GM12878 (cell line): ENCODE measurements at regions not wholly inside any gene's neighbourhood (a gene's known extent, or its start where the extent isn't known, plus 50 kb on each side); places are given as distances from the start of the nearest gene placed in this dataset.

Source experiments
- ATAC-seq: fragments of 200-7000 bp; cut with Tn5 transposase; 3 replicates; pipeline ENCODE4 v1.9.1; 2020; ENCODE audit warnings: mild to moderate bottlenecking, moderate library complexity
- BruUV-seq: library from RNA; stranded (reverse); fragments of 400-500 nt; replicated peaks from 2 replicates; lab custom pipeline; 2021; lab: Mats Ljungman, UMichigan
- CTCF ChIA-PET: fragments of 300-600 bp; sonication (Branson Sonifier 250); formaldehyde crosslinking; extraction: SDS; loops from one replicate; lab custom pipeline; 2021; ENCODE audit warnings: inconsistent platforms; lab: Yijun Ruan, JAX
- POLR2A ChIA-PET: fragments of 350-600 bp; formaldehyde crosslinking; extraction: SDS; loops from one replicate; lab custom pipeline; 2021; ENCODE audit warnings: inconsistent platforms; lab: Charles Lee
- RAD21 ChIA-PET: fragments of 300-600 bp; sonication (Branson Sonifier 250); formaldehyde crosslinking; loops from one replicate; lab custom pipeline; 2023; ENCODE audit warnings: antibody characterized with exemption; ENCODE audit not compliant: unreplicated experiment; lab: Charles Lee
- SMC1A ChIA-PET: fragments of 300-600 bp; sonication (Branson Sonifier 250); formaldehyde crosslinking; loops from one replicate; lab custom pipeline; 2023; ENCODE audit not compliant: unreplicated experiment, uncharacterized antibody; lab: Charles Lee
- DNase-seq: peaks from one replicate; pipeline ENCODE4 v3.0.0-alpha.2; 2011; ENCODE audit warnings: low read depth, low spot score
- FAIRE-seq: peaks from 3 replicates; lab custom pipeline; 2011; peaks lifted over from hg19 to GRCh38; lab: Jason Lieb, UNC
- H2AFZ ChIP-seq: 2 replicates; pipeline ENCODE4 v1.6.0; 2011; ENCODE audit warnings: low read depth, low read length, control low read depth; ENCODE audit not compliant: control insufficient read depth
- H3K27ac ChIP-seq: 2 replicates; pipeline ENCODE4 v1.5.1; 2011; ENCODE audit warnings: control low read depth; ENCODE audit not compliant: control insufficient read depth, insufficient read depth
- H3K27me3 ChIP-seq, 2 experiments: replicated peaks in 1 of 2; 2 replicates each; pipeline versions ENCODE4 v1.6.0 to v1.6.1; 2011; ENCODE audit warnings: low read length in 1 of 2; ENCODE audit not compliant: control insufficient read depth in 2 of 2, insufficient read depth in 2 of 2
- H3K36me3 ChIP-seq, 2 experiments: 2 replicates each; pipeline ENCODE4 v1.5.1; 2011; ENCODE audit warnings: low read length in 1 of 2; ENCODE audit not compliant: control insufficient read depth in 2 of 2, insufficient read depth in 2 of 2
- H3K4me1 ChIP-seq: 2 replicates; pipeline ENCODE4 v1.6.1; 2011; ENCODE audit warnings: mild to moderate bottlenecking, low read length, moderate library complexity, mixed read lengths; ENCODE audit not compliant: control insufficient read depth, insufficient read depth
- H3K4me2 ChIP-seq: 2 replicates; pipeline ENCODE4 v1.6.0; 2011; ENCODE audit warnings: control low read depth; ENCODE audit not compliant: control insufficient read depth, insufficient read depth
- H3K4me3 ChIP-seq: fragments of 200-600 bp; sonication (generic); 2 replicates; pipeline ENCODE4 v1.5.1; 2016
- H3K79me2 ChIP-seq: 2 replicates; pipeline ENCODE4 v1.6.0; 2011; ENCODE audit warnings: low read length; ENCODE audit not compliant: control insufficient read depth, insufficient read depth
- H3K9ac ChIP-seq: 2 replicates; pipeline ENCODE4 v1.8.0; 2011; ENCODE audit warnings: low read length, control low read depth, mixed read lengths; ENCODE audit not compliant: control insufficient read depth, insufficient read depth
- H3K9me3 ChIP-seq: replicated peaks from 3 replicates; pipeline ENCODE4 v1.5.1; 2011; ENCODE audit warnings: mild to moderate bottlenecking, low read length; ENCODE audit not compliant: control insufficient read depth, insufficient read depth
- H4K20me1 ChIP-seq: 2 replicates; pipeline ENCODE4 v1.6.0; 2011; ENCODE audit not compliant: control insufficient read depth, insufficient read depth
- ATF7 ChIP-seq: fragments of 450-650 bp; IDR thresholded peaks from 2 replicates; pipeline ENCODE4 v1.6.1; 2016; ENCODE audit warnings: low read depth, mild to moderate bottlenecking
- CREB1 ChIP-seq: IDR thresholded peaks from 2 replicates; pipeline ENCODE4 v1.6.1; 2012; ENCODE audit warnings: low read depth, mild to moderate bottlenecking, inconsistent platforms
- EGR1 ChIP-seq, 2 experiments: IDR thresholded peaks; 1 replicate in 1 of 2; 2 replicates in 1 of 2; pipeline ENCODE4 v1.6.1; 2011 to 2012; ENCODE audit warnings: low read depth in 2 of 2, low read length in 2 of 2, borderline replicate concordance in 1 of 2, mild to moderate bottlenecking in 1 of 2, moderate library complexity in 1 of 2
- GATAD2B ChIP-seq: fragments of 450-650 bp; conservative IDR thresholded peaks from 2 replicates; pipeline ENCODE4 v1.6.1; 2017; ENCODE audit warnings: low read depth, mild to moderate bottlenecking, moderate library complexity
- IKZF1 ChIP-seq: fragments of 450-650 bp; conservative IDR thresholded peaks from 2 replicates; pipeline ENCODE4 v1.6.1; 2017; ENCODE audit warnings: antibody characterized with exemption, mild to moderate bottlenecking
- JUNB ChIP-seq: IDR thresholded peaks from 2 replicates; pipeline ENCODE4 v1.6.1; 2016; ENCODE audit warnings: antibody characterized with exemption, mild to moderate bottlenecking
- MTA3 ChIP-seq: IDR thresholded peaks from 2 replicates; pipeline ENCODE4 v1.6.1; 2012; ENCODE audit warnings: low read length, inconsistent platforms, borderline replicate concordance
- NFYB ChIP-seq: IDR thresholded peaks from 2 replicates; pipeline ENCODE4 v1.6.1; 2011; ENCODE audit warnings: low read depth, mild to moderate bottlenecking, low read length, improper control_type of control experiment, moderate library complexity; ENCODE audit not compliant: insufficient read depth
- NR2C2 ChIP-seq: IDR thresholded peaks from 2 replicates; pipeline ENCODE4 v1.6.1; 2011; ENCODE audit warnings: borderline replicate concordance, low read depth; ENCODE audit not compliant: control insufficient read depth, insufficient read length
- POU2F2 ChIP-seq: IDR thresholded peaks from 3 replicates; pipeline ENCODE4 v1.6.1; 2011; ENCODE audit warnings: low read depth, mild to moderate bottlenecking, low read length, borderline replicate concordance
- RAD51 ChIP-seq: fragments of 450-650 bp; IDR thresholded peaks from 2 replicates; pipeline ENCODE4 v1.6.1; 2016; ENCODE audit warnings: moderate library complexity, mild to moderate bottlenecking, inconsistent platforms
- RBBP5 ChIP-seq: fragments of 200-600 bp; sonication (generic); conservative IDR thresholded peaks from 2 replicates; pipeline ENCODE4 v1.6.1; 2016
- ZNF274 ChIP-seq: IDR thresholded peaks from one replicate; pipeline ENCODE4 v1.8.0; 2011; ENCODE audit not compliant: insufficient read length, insufficient read depth
- WGBS: methylation state at CpG from one replicate; pipeline ENCODE4 v1.1.6; 2016; ENCODE audit warnings: low lambda C conversion rate; ENCODE audit not compliant: insufficient replicate concordance, insufficient coverage; ENCODE audit errors: missing lambda C conversion rate; 5-methylcytosine and 5-hydroxymethylcytosine counted together
- in situ Hi-C: fragments of 300-500 bp; cut with MboI; formaldehyde crosslinking; loops from 9 replicates; pipeline ENCODE4 v1.14.3; 2018; ENCODE audit warnings: mixed read lengths
- intact Hi-C: fragments of 100-400 bp; cut with micrococcal nuclease; formaldehyde crosslinking; loops from one replicate; pipeline ENCODE4 v1.14.2; 2022; ENCODE audit not compliant: unreplicated experiment
- TF ChIP-seq, protein P1 (sequence below): IDR thresholded peaks from 2 replicates; pipeline ENCODE4 v1.6.1; 2011; ENCODE audit warnings: low read depth, low read length, improper control_type of control experiment, borderline replicate concordance
- TF ChIP-seq, protein P2 (sequence below): IDR thresholded peaks from 2 replicates; pipeline ENCODE4 v1.6.1; 2011; ENCODE audit warnings: borderline replicate concordance, low read depth, mild to moderate bottlenecking, moderate library complexity, low read length; ENCODE audit not compliant: insufficient read depth, poor library complexity, severe bottlenecking

DNA sequence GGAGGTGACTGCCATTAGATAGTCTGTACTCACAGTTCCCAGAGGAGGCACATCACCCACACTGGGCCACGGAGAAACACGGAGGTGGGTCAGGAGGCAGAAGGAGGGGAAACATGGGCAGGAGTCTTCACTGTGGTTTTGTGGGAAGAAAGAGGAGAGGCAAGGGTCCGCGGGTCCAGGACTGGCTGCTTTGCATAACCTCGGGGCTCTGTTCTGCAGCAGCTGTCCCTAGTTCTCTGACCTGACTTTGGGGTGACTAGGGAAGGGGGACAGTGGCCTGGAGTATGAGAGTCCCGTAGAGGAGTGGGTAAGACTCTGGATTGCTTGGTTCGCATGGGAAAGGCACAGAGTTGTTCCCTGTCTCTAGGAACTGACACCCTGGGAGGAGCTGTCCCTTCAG lies 238.3 kb upstream of the RAB6C start:
- SMC1A ChIA-PET = no interaction called here
- H3K9me3 ChIP-seq = no peaks in the 10 kb centered on the region
- no peak overlapping the region for H3K4me3 ChIP-seq
- no peak overlapping the region for H3K27ac ChIP-seq
- POLR2A ChIA-PET = no interaction called here
- no peaks in the 10 kb centered on the region for H4K20me1 ChIP-seq
- no peak overlapping the region for H3K4me2 ChIP-seq
- RAD21 ChIA-PET = no interaction called here
- H3K9ac ChIP-seq = no peak overlapping the region
- H3K36me3 ChIP-seq = no peaks in the 10 kb centered on the region
- intact Hi-C loops = no loop called here
- H2AFZ ChIP-seq = no peak overlapping the region
- CTCF ChIA-PET = no interaction called here
- ATAC-seq = no peak
- no peak for FAIRE-seq
- TF ChIP-seq RBBP5 (no peak), ZNF274 (no peak), MTA3 (no peak), EGR1 (IDR thresholded peaks at IDR 0.05; ENCODE audit: borderline replicate concordance in 1 of 2, low read depth in 2 of 2, low read length in 2 of 2) (no peak), ATF7 (no peak), JUNB (no peak), GATAD2B (no peak), NR2C2 (no peak), NFYB (no peak), RAD51 (no peak), IKZF1 (no peak), CREB1 (no peak), POU2F2 (no peak)
- TF ChIP-seq, protein P1, sequence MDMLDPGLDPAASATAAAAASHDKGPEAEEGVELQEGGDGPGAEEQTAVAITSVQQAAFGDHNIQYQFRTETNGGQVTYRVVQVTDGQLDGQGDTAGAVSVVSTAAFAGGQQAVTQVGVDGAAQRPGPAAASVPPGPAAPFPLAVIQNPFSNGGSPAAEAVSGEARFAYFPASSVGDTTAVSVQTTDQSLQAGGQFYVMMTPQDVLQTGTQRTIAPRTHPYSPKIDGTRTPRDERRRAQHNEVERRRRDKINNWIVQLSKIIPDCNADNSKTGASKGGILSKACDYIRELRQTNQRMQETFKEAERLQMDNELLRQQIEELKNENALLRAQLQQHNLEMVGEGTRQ = no peak
- TF ChIP-seq, protein P2, sequence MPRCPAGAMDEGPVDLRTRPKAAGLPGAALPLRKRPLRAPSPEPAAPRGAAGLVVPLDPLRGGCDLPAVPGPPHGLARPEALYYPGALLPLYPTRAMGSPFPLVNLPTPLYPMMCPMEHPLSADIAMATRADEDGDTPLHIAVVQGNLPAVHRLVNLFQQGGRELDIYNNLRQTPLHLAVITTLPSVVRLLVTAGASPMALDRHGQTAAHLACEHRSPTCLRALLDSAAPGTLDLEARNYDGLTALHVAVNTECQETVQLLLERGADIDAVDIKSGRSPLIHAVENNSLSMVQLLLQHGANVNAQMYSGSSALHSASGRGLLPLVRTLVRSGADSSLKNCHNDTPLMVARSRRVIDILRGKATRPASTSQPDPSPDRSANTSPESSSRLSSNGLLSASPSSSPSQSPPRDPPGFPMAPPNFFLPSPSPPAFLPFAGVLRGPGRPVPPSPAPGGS = no peak
- TF ChIP-seq, all 136 proteins: peak for 0
- H3K79me2 ChIP-seq = no peaks in the 10 kb centered on the region
- whole genome bisulfite sequencing = 8% methylated on average over 7 of the region's 7 CpGs
- no peaks in the 10 kb centered on the region for H3K4me1 ChIP-seq
- no peak for DNase-seq
- no TSS peak for BruUV-seq
- no peaks in the 10 kb centered on the region for H3K27me3 ChIP-seq
- in situ Hi-C loops = no loop called here
